ENCODE measurements at regions not wholly inside any gene's neighbourhood (a gene's known extent, or its start where the extent isn't known, plus 50 kb on each side); places are given as distances from the start of the nearest gene placed in this dataset.

DNA sequence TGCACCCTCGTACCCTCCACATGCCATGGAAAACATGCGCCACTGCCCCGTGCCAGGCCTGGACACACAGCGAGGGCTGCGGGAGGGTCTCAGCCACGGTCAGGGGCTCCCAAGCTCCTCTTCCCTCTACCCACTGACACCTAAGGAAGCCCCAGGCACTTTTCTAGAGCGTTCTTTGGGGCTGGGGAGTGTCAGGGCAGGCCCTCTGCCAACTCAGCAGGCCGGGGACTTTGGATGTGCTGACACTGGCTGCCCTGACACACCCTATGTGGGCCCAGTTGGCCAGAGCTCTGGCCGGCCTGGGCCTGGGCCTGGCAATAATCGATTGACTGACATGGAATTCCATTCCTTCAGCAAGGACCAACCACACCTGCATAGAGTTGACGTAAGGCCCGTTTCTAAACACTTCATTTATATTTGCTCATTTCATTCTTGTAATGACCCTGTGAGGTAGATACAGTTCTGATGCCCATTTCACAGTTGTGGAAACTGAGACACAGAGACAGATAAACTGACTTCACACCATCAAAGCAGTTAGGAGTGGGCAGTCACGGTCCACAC lies 70.5 kb downstream of the ZFP36L2 start:
- TF ChIP-seq, protein P1, sequence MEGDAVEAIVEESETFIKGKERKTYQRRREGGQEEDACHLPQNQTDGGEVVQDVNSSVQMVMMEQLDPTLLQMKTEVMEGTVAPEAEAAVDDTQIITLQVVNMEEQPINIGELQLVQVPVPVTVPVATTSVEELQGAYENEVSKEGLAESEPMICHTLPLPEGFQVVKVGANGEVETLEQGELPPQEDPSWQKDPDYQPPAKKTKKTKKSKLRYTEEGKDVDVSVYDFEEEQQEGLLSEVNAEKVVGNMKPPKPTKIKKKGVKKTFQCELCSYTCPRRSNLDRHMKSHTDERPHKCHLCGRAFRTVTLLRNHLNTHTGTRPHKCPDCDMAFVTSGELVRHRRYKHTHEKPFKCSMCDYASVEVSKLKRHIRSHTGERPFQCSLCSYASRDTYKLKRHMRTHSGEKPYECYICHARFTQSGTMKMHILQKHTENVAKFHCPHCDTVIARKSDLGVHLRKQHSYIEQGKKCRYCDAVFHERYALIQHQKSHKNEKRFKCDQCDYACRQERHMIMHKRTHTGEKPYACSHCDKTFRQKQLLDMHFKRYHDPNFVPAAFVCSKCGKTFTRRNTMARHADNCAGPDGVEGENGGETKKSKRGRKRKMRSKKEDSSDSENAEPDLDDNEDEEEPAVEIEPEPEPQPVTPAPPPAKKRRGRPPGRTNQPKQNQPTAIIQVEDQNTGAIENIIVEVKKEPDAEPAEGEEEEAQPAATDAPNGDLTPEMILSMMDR (IDR thresholded peaks at IDR 0.05): no peak
- no peak for TF ChIP-seq POLR2A (IDR thresholded peaks at IDR 0.05)
- no peak for TF ChIP-seq POLR2AphosphoS5 (IDR thresholded peaks at IDR 0.05)
- TF ChIP-seq EP300 (IDR thresholded peaks at IDR 0.05; ENCODE audit: low read depth): no peak

Data from transverse colon (tissue), 4 donors.